SU-DHL-6 (cell line): ENCODE measurements at regions not wholly inside any gene's neighbourhood (a gene's known extent, or its start where the extent isn't known, plus 50 kb on each side); places are given as distances from the start of the nearest gene placed in this dataset.

Experiments used
- H2AFZ ChIP-seq: fragments of 200-600 bp; sonication (generic); 2 replicates; pipeline ENCODE4 v1.6.1; 2014; ENCODE audit warnings: low read depth, mild to moderate bottlenecking, moderate library complexity, mixed read lengths, antibody characterized with exemption, low read length; ENCODE audit not compliant: severe bottlenecking
- H3F3A ChIP-seq: fragments of 200-600 bp; shearing (Covaris generic); 2 replicates; pipeline ENCODE4 v1.6.0; 2016; ENCODE audit warnings: antibody characterized with exemption, mild to moderate bottlenecking; ENCODE audit not compliant: insufficient read depth
- H3K27ac ChIP-seq: fragments of 200-600 bp; sonication (generic); 2 replicates; pipeline ENCODE4 v1.5.1; 2016; ENCODE audit warnings: low read depth, mild to moderate bottlenecking, low read length, moderate library complexity, mixed read lengths
- H3K27me3 ChIP-seq: fragments of 200-600 bp; sonication (generic), shearing (Covaris generic); 2 replicates; pipeline ENCODE4 v1.6.0; 2014; ENCODE audit warnings: mild to moderate bottlenecking, low read length
- H3K36me3 ChIP-seq: fragments of 200-600 bp; sonication (generic); 2 replicates; pipeline ENCODE4 v1.6.1; 2014; ENCODE audit warnings: mild to moderate bottlenecking, low read length, mixed read lengths
- H3K4me2 ChIP-seq: fragments of 300-600, 200-600 bp; shearing (Covaris generic), sonication (generic); 2 replicates; pipeline ENCODE4 v1.6.0; 2014; ENCODE audit warnings: low read length, low read depth, mild to moderate bottlenecking; ENCODE audit not compliant: poor library complexity, severe bottlenecking
- H3K4me3 ChIP-seq: fragments of 200-600 bp; sonication (generic); 2 replicates; pipeline ENCODE4 v1.5.1; 2014; ENCODE audit warnings: antibody characterized with exemption, low read length, mild to moderate bottlenecking, mixed read lengths; ENCODE audit not compliant: insufficient read depth, poor library complexity, severe bottlenecking
- H3K79me2 ChIP-seq: fragments of 200-600 bp; sonication (generic); 2 replicates; pipeline ENCODE4 v1.6.1; 2014; ENCODE audit warnings: mild to moderate bottlenecking, low read length, moderate library complexity; ENCODE audit not compliant: insufficient read depth
- H3K9ac ChIP-seq: fragments of 200-600 bp; sonication (generic); 2 replicates; pipeline ENCODE4 v1.7.0; 2014; ENCODE audit warnings: mild to moderate bottlenecking, low read length
- H3K9me2 ChIP-seq: fragments of 200-600 bp; sonication (generic); replicated peaks from 2 replicates; pipeline ENCODE4 v1.6.1; 2014; ENCODE audit warnings: low read length; ENCODE audit not compliant: insufficient read depth
- H3K9me3 ChIP-seq: fragments of 200-600 bp; sonication (generic); 2 replicates; pipeline ENCODE4 v1.6.1; 2014; ENCODE audit warnings: low read length, mixed read lengths; ENCODE audit not compliant: insufficient read depth
- H4K20me1 ChIP-seq: fragments of 200-600 bp; sonication (generic); 2 replicates; pipeline ENCODE4 v1.6.1; 2014; ENCODE audit warnings: low read depth, mild to moderate bottlenecking, antibody characterized with exemption, low read length, moderate library complexity, mixed read lengths
- EZH2phosphoT487 ChIP-seq: fragments of 200-600 bp; sonication (generic), shearing (Covaris generic); conservative IDR thresholded peaks from 2 replicates; pipeline ENCODE4 v1.6.1; 2018; ENCODE audit warnings: mild to moderate bottlenecking, antibody characterized with exemption, low read length, moderate library complexity, mixed read lengths
- TF ChIP-seq, protein P1 (sequence below): fragments of 200-600 bp; sonication (generic); IDR thresholded peaks from one replicate; pipeline ENCODE4 v1.5.1; 2017; ENCODE audit warnings: antibody characterized with exemption, mild to moderate bottlenecking, low read length, moderate library complexity; ENCODE audit not compliant: insufficient read depth, poor library complexity, severe bottlenecking

DNA sequence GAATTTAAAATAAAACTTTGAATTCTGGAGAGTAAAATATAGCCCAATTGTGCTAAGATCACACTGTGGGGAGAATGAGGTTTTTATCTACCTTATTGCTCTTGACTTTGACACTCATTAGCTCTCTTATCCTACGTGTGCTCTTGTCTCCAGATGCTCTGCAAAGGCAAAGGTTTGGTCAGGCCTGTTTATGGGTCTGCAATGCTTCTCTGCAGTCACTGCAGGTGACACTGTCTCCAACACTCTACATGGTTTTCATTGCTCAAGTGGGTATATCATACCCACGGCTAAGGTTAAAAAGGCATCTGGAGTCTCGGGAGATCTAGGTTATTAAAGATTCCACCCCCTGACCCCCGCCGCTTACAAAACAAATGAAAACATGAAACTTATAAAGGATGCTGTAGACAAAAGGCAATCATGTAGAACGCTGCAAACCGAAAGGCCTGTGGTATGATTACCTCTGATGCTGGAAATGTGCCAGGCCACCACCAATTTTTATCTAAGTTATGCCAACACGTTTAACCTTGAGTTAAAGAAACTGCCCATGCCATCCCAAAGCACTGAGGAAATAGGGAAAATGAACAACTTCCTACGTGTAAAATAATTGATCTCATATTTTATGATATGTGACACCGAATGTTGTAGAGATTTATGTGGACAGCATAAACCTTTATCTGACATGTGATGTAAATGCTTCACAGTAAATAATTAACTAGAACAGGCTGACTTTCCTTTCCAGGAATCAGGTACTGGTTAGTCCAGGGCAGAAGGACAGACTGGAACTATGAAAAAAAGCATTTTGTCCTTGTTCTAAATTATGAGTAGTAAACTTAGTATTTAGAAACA, 238.2 kb upstream of the NOX3 start:
- H3K27ac ChIP-seq = no peak overlapping the region
- no peak overlapping the region for H3K4me3 ChIP-seq
- H3K9me2 ChIP-seq = no peaks in the 10 kb centered on the region
- no peaks in the 10 kb centered on the region for H4K20me1 ChIP-seq
- H2AFZ ChIP-seq = no peak overlapping the region
- no peaks in the 10 kb centered on the region for H3K79me2 ChIP-seq
- TF ChIP-seq, protein P1, sequence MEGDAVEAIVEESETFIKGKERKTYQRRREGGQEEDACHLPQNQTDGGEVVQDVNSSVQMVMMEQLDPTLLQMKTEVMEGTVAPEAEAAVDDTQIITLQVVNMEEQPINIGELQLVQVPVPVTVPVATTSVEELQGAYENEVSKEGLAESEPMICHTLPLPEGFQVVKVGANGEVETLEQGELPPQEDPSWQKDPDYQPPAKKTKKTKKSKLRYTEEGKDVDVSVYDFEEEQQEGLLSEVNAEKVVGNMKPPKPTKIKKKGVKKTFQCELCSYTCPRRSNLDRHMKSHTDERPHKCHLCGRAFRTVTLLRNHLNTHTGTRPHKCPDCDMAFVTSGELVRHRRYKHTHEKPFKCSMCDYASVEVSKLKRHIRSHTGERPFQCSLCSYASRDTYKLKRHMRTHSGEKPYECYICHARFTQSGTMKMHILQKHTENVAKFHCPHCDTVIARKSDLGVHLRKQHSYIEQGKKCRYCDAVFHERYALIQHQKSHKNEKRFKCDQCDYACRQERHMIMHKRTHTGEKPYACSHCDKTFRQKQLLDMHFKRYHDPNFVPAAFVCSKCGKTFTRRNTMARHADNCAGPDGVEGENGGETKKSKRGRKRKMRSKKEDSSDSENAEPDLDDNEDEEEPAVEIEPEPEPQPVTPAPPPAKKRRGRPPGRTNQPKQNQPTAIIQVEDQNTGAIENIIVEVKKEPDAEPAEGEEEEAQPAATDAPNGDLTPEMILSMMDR = no peak
- no peak for TF ChIP-seq EZH2phosphoT487
- no peaks in the 10 kb centered on the region for H3K27me3 ChIP-seq
- no peak overlapping the region for H3K9ac ChIP-seq
- no peak overlapping the region for H3K4me2 ChIP-seq
- H3F3A ChIP-seq = no peaks in the 10 kb centered on the region
- no peaks in the 10 kb centered on the region for H3K9me3 ChIP-seq
- H3K36me3 ChIP-seq = no peaks in the 10 kb centered on the region

DNA sequence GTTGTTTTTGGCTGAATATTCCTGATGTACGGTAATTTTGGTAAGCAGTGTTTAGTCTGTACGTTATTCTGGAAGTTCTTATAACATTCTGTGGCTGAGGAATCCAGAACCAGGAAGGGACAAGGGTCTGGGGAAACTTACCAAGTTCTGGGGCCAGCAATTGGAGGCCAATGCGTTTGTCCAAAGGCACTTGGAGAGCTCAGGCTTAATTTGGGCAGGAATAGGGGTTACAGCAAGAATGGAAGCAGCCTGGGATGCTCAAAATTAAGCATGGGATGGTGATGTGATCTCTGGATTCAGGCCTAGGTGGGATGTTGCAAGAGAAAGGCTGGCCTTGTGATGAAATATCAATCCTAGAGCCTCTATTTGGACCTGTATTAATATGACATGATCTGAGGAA, 235.2 kb upstream of the NOX3 start:
- H4K20me1 ChIP-seq = no peaks in the 10 kb centered on the region
- H3F3A ChIP-seq = no peaks in the 10 kb centered on the region
- H2AFZ ChIP-seq = no peak overlapping the region
- TF ChIP-seq EZH2phosphoT487 = no peak
- TF ChIP-seq, protein P1 = no peak
- H3K4me3 ChIP-seq = no peak overlapping the region
- H3K27me3 ChIP-seq = no peaks in the 10 kb centered on the region
- no peaks in the 10 kb centered on the region for H3K9me3 ChIP-seq
- no peak overlapping the region for H3K9ac ChIP-seq
- H3K9me2 ChIP-seq = no peaks in the 10 kb centered on the region
- H3K79me2 ChIP-seq = no peaks in the 10 kb centered on the region
- no peak overlapping the region for H3K27ac ChIP-seq
- H3K4me2 ChIP-seq = no peak overlapping the region
- H3K36me3 ChIP-seq = no peaks in the 10 kb centered on the region

DNA sequence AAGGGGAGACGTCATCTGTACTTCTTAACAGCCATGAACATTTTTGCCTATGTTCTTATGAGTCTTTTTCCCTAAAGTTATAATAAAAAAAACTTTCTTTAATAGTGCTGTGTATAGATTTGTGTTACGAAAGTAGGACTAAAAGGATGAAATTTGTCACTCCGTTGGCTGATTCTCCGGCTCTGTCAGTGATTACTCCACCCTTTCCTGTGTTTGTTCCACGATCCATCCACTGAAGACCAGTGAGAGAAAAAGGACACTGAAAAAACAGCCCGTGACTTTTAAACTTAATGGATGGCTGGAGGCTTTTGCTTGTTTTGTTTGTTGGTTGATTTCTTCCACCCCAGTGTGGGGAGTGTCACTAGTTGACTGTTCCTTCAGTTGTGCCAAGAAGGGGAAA, 232.0 kb upstream of the NOX3 start:
- no peaks in the 10 kb centered on the region for H3F3A ChIP-seq
- no peak overlapping the region for H3K9ac ChIP-seq
- H3K27ac ChIP-seq = no peak overlapping the region
- no peak for TF ChIP-seq EZH2phosphoT487
- TF ChIP-seq, protein P1 = no peak
- H3K36me3 ChIP-seq = no peaks in the 10 kb centered on the region
- H3K79me2 ChIP-seq = no peaks in the 10 kb centered on the region
- no peaks in the 10 kb centered on the region for H3K9me2 ChIP-seq
- no peak overlapping the region for H3K4me2 ChIP-seq
- no peak overlapping the region for H2AFZ ChIP-seq
- no peaks in the 10 kb centered on the region for H3K27me3 ChIP-seq
- H4K20me1 ChIP-seq = no peaks in the 10 kb centered on the region
- H3K4me3 ChIP-seq = no peak overlapping the region
- no peaks in the 10 kb centered on the region for H3K9me3 ChIP-seq
